NCI-H2196 (cell line): ENCODE measurements at regions not wholly inside any gene's neighbourhood (a gene's known extent, or its start where the extent isn't known, plus 50 kb on each side); places are given as distances from the start of the nearest gene placed in this dataset.
"Not testable (repeated sequence)": the region's sequence is repeated elsewhere in the genome, so short reads cannot be mapped to it uniquely, and the experiment has no call there.

ENCODE experiments used
- DNase-seq: peaks from one replicate; lab custom pipeline; 2025; ENCODE audit not compliant: unreplicated experiment; lab: John Stamatoyannopoulos, UW

- no peak for DNase-seq
Observed at GRCh38 chr16:49940464-49941224, 84.4 kb upstream of the CNEP1R1 start.

- DNase-seq = no peak
Observed at GRCh38 chr16:49944221-49944620, 80.8 kb upstream of the CNEP1R1 start.

GRCh38 chr16:49947907-49948678 lies 76.9 kb upstream of the CNEP1R1 start:
- no peak for DNase-seq

- DNase-seq = no peak
Observed at GRCh38 chr16:49951574-49952195, 73.3 kb upstream of the CNEP1R1 start.

- DNase-seq = no peak
Observed at GRCh38 chr16:49952386-49952785, 72.6 kb upstream of the CNEP1R1 start.

DNA sequence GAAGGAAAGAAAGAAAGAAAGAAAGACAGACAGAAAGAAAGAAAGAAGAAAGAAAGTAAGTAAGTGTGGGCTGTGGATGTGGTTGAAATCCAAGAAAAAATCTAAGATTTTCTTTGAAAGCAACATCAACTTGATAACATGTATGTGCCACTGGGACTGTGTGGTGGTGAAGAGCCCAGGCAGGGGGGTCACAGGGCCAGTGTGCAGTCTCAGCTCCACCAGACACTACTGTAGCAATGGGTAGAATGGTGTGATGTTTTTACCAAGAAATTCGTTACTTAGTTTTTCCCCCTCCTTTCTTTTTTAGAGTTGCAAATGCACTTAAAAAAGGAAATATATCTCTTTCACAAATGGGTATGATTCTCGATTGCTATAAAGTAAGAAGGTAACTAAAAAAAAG lies 71.9 kb upstream of the CNEP1R1 start:
- DNase-seq = no peak

DNA sequence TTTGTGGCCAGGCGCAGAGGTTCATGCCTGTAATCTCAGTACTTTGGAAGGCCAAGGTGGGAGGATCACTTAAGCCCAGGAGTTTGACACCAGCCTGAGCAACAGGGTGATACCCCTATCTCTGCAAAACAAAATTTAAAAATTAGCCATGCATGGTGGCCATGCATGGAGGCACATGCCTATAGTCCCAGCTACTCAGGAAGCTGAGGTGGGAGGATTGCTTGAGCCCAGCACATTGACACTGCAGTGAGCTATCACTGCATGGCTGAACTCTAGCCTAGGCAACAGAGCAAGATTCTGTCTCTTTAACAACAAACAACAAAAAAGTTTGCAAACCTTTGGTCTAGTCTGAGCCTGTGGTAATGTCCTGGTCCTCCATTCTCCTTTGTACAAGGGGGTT lies 69.2 kb upstream of the CNEP1R1 start:
- DNase-seq = no peak

DNA sequence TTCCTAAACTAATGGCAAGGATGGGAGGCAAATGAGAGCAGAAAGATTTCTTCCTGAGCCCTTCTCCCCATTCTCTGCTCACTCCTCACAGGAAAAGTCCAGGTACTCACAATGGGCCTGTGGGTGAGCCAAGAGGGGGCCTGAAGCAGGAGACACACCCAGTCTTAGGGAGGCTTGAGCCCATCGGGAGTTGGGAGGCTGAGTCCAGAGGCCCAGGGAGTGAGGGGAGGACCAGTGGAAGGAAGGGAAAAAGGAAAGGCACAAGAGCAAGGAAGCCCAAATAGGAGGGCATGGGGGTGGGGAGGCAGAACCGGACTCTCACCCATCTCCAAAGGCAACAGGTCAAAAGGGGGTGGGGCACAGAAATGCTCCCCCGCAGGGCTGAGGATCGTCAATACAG lies 68.1 kb upstream of the CNEP1R1 start:
- no peak for DNase-seq

- DNase-seq = no peak
Observed at GRCh38 chr16:49958448-49958847, 66.6 kb upstream of the CNEP1R1 start.

GRCh38 chr16:49959552-49960277 lies 65.3 kb upstream of the CNEP1R1 start:
- DNase-seq = no peak

GRCh38 chr16:49961089-49961488 lies 63.9 kb upstream of the CNEP1R1 start:
- DNase-seq = peak; percentile 30

DNA sequence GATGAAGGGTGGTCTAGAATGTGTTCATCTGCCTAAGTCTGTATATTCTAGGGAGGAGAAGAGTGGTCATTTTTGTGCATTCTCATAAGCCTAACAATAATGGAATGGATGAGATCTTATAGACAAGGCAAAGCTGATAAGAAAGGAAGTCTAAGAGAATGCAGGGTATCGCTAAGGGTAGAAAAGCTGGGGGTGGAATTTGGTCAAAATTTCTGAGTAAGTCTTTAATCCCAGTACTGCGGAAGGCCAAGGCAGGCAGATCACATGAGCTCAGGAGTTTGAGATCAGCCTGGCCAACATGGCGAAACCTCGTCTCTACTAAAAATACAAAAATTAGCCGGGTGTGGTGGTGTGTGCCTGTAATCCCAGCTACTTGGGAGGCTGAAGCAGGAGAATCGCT lies 62.5 kb upstream of the CNEP1R1 start:
- DNase-seq = not testable (repeated sequence)

DNA sequence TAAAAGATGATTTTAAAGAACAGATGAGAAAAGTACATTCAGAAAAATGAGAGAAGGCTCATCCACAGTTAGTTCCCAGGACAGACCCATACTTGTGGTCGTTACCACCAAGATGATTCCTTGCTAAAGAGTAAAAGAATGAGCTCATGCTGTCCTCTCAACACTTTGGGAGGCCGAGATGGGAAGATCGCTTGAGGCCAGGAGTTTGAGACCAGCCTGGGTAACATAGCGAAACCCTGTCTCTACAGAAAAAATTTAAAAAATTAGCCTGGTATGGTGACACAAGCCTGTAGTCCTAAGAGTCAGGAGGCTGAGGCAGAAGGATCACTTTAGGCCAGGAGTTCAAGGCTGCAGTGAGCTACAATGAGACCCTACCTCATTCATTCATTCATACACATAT lies 60.7 kb upstream of the CNEP1R1 start:
- DNase-seq = no peak

GRCh38 chr16:49964973-49965372 lies 60.1 kb upstream of the CNEP1R1 start:
- no peak for DNase-seq

DNA sequence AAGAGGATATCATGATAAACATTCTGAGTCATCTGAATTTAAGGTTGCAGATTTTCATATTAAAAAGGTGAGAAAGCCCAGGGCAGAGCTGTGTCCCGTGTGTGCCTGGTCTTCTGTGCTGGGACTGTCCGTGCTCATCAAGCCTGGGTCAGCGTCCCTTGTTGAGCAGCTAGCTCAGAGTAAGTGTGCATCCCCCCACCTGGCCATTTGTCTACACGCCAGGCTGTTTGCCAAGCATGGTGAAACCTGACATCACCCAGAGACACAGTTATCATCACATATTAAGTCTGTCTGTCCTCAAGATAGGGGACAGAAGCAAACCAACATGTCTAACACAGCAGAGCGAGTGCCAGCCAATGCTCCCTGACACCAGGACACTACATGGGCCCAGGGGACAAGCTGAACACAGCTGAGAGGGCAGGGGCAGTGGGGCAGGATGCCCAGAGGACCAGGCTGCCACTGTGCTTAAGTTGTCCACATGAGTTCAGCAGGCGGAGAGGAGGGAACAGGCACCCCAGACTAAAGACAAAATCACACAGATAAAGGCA lies 57.9 kb upstream of the CNEP1R1 start:
- DNase-seq = no peak

DNA sequence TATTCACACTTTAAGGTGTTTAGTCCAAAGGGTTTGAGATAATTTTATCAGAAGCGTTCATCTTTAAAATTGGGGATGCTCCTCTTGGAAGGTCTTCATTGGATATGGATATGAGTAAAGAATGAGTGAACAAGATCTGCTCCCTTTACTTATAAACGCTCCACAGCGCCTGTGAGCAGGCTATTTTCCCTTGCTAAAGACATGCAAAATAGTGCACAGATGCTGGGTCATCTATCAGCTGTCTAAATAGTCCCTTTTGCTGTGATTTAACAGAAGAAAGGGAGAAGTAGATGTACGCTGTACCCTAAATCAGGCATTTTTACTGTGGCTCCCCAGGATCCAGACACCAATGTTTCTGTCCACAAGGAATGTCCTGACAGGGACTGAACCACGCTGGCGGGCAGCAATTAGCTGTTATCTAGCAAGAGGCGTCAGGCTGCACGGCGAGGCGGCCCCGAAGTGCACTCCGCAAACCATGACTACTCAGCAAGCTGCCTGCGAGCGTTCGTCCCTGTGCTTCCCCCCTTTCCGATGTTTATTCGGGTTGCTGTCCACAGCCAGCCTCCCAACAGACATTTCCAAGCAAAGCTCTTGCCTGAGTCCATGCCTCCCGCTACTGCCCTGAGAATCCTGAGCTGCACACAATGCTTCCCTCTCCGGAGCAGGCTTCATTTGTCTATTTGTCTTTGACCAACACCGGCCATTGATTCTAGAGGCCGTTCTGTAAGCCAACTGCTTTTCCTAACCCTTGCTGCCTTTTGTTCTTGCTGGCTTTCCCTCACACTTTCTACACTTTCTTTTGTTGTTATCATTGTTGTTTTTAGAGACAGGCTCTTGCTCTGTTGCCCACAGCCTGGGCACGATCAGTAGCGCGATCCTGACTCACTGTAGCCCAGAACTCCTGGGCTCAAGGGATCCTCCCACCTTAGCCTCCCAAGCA lies 55.7 kb upstream of the CNEP1R1 start:
- no peak for DNase-seq

DNA sequence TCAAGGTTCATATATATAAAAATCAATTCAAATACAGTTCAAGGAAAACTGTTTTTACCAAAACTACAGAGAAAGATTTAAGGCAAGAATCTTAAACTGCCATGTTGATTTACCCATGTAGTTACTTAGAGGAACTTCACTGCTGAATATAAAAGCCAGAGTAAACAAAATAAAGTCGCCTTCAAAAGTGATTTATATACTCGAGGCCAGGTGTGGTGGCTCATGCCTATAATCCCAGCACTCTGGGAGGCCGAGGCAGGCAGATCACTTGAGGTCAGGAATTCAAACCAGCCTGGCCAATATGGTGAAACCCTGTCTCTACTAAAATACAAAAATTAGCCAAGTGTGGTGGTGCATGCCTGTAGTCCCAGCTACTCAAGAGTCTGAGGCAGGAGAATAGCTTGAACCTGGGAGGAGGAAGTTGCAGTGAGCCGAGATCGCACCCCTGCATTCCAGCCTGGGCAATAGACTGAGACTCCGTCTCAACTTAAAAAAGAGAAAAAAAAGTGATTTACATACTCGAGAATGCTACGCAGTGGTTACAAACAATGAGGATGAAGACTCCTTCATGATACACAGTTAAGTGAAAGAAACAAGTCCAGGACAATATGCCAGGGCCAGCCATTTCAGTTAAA lies 54.1 kb upstream of the CNEP1R1 start:
- no peak for DNase-seq

GRCh38 chr16:49972280-49972679 lies 52.7 kb upstream of the CNEP1R1 start:
- no peak for DNase-seq

DNA sequence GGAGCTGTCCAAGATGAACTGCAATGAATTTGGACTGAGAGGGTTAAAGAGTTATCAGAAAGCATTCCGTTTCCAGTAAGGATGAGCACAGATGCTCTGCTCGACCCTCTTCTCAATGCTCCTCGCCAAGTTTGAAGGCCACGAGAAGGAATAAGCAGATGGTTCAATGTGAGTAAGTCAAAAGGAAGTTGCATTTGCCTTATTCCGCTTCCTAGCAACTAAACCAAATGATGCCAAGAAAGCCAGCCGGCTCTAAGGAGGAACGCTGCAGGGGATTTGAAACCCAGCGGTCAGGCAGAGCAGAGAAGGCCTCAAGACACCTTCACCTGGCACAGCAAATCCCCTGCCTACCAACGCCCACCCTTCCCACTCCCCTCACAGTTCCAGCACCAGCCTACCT lies 52.1 kb upstream of the CNEP1R1 start:
- no peak for DNase-seq
